Panc1 (cell line): ENCODE measurements at regions not wholly inside any gene's neighbourhood (a gene's known extent, or its start where the extent isn't known, plus 50 kb on each side); places are given as distances from the start of the nearest gene placed in this dataset.

ENCODE experiments used
- ATAC-seq: fragments of 200-7000 bp; cut with Tn5 transposase; 2 replicates; pipeline ENCODE4 v1.9.1; 2020; ENCODE audit warnings: mild to moderate bottlenecking, moderate library complexity
- BruUV-seq: library from RNA; stranded (reverse); fragments of 400-500 nt; replicated peaks from 2 replicates; lab custom pipeline; 2021; lab: Mats Ljungman, UMichigan
- CTCF ChIA-PET: fragments of 300-600 bp; sonication (Branson Sonifier 250); formaldehyde crosslinking; loops from one replicate; lab custom pipeline; 2022; ENCODE audit warnings: antibody characterized with exemption; lab: Charles Lee
- POLR2A ChIA-PET: fragments of 300-600 bp; sonication (Branson Sonifier 250); formaldehyde crosslinking; loops from one replicate; lab custom pipeline; 2022; ENCODE audit warnings: antibody characterized with exemption; lab: Charles Lee
- DNase-seq: peaks from one replicate; pipeline ENCODE4 v3.0.0-alpha.2; 2010; ENCODE audit warnings: low read depth, low spot score
- H3K27ac ChIP-seq: 2 replicates; pipeline ENCODE4 v1.5.1; 2011; ENCODE audit warnings: mild to moderate bottlenecking, low read length, inconsistent platforms
- H3K27me3 ChIP-seq: fragments of 200-500 bp; sonication (Bioruptor generic); 2 replicates; pipeline ENCODE4 v1.6.0; 2014; ENCODE audit warnings: low read length, inconsistent platforms; ENCODE audit not compliant: control insufficient read depth, insufficient read depth
- H3K36me3 ChIP-seq: fragments of 200-500 bp; sonication (Bioruptor generic); 2 replicates; pipeline ENCODE4 v1.5.1; 2014; ENCODE audit warnings: inconsistent platforms, mild to moderate bottlenecking, low read length, moderate library complexity; ENCODE audit not compliant: control insufficient read depth, insufficient read depth
- H3K4me1 ChIP-seq: 2 replicates; pipeline ENCODE4 v1.5.1; 2011; ENCODE audit warnings: inconsistent platforms, mild to moderate bottlenecking, low read length, moderate library complexity; ENCODE audit not compliant: control insufficient read depth, insufficient read depth
- H3K4me3 ChIP-seq, 2 experiments: 2 replicates each; pipeline ENCODE4 v1.5.1; 2011 to 2012; ENCODE audit warnings: low read depth in 2 of 2, low read length in 2 of 2, mild to moderate bottlenecking in 2 of 2, inconsistent platforms in 1 of 2, moderate library complexity in 1 of 2
- H3K9me3 ChIP-seq: fragments of 200-500 bp; sonication (Bioruptor generic); 2 replicates; pipeline ENCODE4 v1.5.1; 2014; ENCODE audit warnings: low read depth, mild to moderate bottlenecking, inconsistent platforms, low read length, moderate library complexity; ENCODE audit not compliant: control insufficient read depth, insufficient read depth
- CTCF ChIP-seq: fragments of 450-650 bp; IDR thresholded peaks from 2 replicates; pipeline ENCODE4 v1.5.1; 2017; ENCODE audit warnings: mild to moderate bottlenecking
- POLR2AphosphoS5 ChIP-seq: IDR thresholded peaks from 2 replicates; pipeline ENCODE4 v1.6.1; 2012; ENCODE audit warnings: mild to moderate bottlenecking, low read depth, low read length, moderate library complexity
- REST ChIP-seq, 2 experiments: IDR thresholded peaks; 2 replicates each; pipeline ENCODE4 v1.6.1; 2011 to 2012; ENCODE audit warnings: low read depth in 2 of 2, control low read depth in 1 of 2, low read length in 1 of 2, mild to moderate bottlenecking in 1 of 2, moderate library complexity in 1 of 2; ENCODE audit not compliant: insufficient read depth in 1 of 2
- SIN3A ChIP-seq: IDR thresholded peaks from 2 replicates; pipeline ENCODE4 v1.6.1; 2012; ENCODE audit warnings: low read depth, mild to moderate bottlenecking, low read length, moderate library complexity, borderline replicate concordance; ENCODE audit not compliant: insufficient read depth
- TCF7L2 ChIP-seq: IDR thresholded peaks from 2 replicates; pipeline ENCODE4 v1.6.1; 2011; ENCODE audit warnings: mild to moderate bottlenecking, low read depth, low read length, inconsistent platforms
- in situ Hi-C: cut with HindIII; loops from 2 replicates; pipeline ENCODE4 v1.10.0; 2016; ENCODE audit warnings: low sequenced_read_pairs, low pct_unique_long_range_greater_than_20kb
- intact Hi-C: fragments of 100-400 bp; cut with micrococcal nuclease; formaldehyde crosslinking; loops from one replicate; pipeline ENCODE4 v1.10.0; 2022; ENCODE audit not compliant: unreplicated experiment

GRCh38 chr6:170035901-170036304, 255.0 kb downstream of the DLL1 start:
- Histone ChIP-seq H3K27ac (no peak overlapping the region), H3K27me3 (peaks cover 4% of the 10 kb centered on the region; the same call in 1 of the 2 replicates), H3K9me3 (no peaks in the 10 kb centered on the region), H3K4me1 (no peaks in the 10 kb centered on the region), H3K36me3 (no peaks in the 10 kb centered on the region), H3K4me3 (no peak overlapping the region)
- in situ Hi-C loops (no loop called here), intact Hi-C loops (no loop called here)
- ATAC-seq (no peak), DNase-seq (no peak)
- TF ChIP-seq REST (IDR thresholded peaks at IDR 0.05; ENCODE audit: insufficient read depth in 1 of 2, low read depth in 2 of 2, low read length in 1 of 2) (no peak), SIN3A (no peak), TCF7L2 (no peak), POLR2AphosphoS5 (no peak), CTCF (no peak)
- CTCF ChIA-PET = no interaction called here
- BruUV-seq = no TSS peak
- POLR2A ChIA-PET = no interaction called here

GRCh38 chr6:170035044-170035443, 255.8 kb downstream of the DLL1 start:
- DNase-seq = no peak
- ATAC-seq = no peak
- POLR2A ChIA-PET = no interaction called here
- in situ Hi-C loops = no loop called here
- CTCF ChIA-PET = no interaction called here
- Histone ChIP-seq H3K36me3 (no peaks in the 10 kb centered on the region), H3K4me1 (no peaks in the 10 kb centered on the region), H3K27ac (no peak overlapping the region), H3K9me3 (no peaks in the 10 kb centered on the region), H3K4me3 (no peak overlapping the region), H3K27me3 (no peaks in the 10 kb centered on the region)
- intact Hi-C loops = no loop called here
- no peak for TF ChIP-seq POLR2AphosphoS5
- TF ChIP-seq SIN3A = no peak
- TF ChIP-seq REST (IDR thresholded peaks at IDR 0.05; ENCODE audit: insufficient read depth in 1 of 2, low read depth in 2 of 2, low read length in 1 of 2) = no peak
- no peak for TF ChIP-seq TCF7L2
- no peak for TF ChIP-seq CTCF
- no TSS peak for BruUV-seq
